ENCODE measurements at regions not wholly inside any gene's neighbourhood (a gene's known extent, or its start where the extent isn't known, plus 50 kb on each side); places are given as distances from the start of the nearest gene placed in this dataset.

DNA sequence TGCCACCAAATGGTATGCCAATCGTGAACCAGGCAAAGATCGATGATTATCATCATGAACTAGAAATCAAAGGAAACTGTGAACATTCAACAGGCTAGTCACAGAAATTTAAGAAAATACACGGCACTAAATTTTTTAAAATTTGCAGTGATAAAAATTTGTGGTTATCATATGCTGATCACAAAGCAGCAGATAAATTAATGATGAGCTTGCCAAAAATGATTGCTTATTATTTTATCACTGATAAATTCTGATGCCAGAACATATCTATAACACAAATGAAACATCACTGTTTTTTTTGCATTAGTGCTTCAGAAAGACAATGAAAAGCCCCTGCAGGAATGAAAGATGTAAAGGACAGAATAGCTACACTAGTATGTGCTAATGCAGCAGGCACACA lies 1413.2 kb upstream of the MAP3K7 start:
- intact Hi-C loops (cut with DNase I, micrococcal nuclease) = no loop called here
- Histone ChIP-seq H3K4me3 (no peak overlapping the region), H3K36me3 (ENCODE audit: low read depth) (no peaks in the 10 kb centered on the region), H3K4me1 (ENCODE audit: low read depth) (no peaks in the 10 kb centered on the region), H3K9me3 (no peaks in the 10 kb centered on the region)
- no peak for DNase-seq
- no peak for ATAC-seq
- TF ChIP-seq, protein P1, sequence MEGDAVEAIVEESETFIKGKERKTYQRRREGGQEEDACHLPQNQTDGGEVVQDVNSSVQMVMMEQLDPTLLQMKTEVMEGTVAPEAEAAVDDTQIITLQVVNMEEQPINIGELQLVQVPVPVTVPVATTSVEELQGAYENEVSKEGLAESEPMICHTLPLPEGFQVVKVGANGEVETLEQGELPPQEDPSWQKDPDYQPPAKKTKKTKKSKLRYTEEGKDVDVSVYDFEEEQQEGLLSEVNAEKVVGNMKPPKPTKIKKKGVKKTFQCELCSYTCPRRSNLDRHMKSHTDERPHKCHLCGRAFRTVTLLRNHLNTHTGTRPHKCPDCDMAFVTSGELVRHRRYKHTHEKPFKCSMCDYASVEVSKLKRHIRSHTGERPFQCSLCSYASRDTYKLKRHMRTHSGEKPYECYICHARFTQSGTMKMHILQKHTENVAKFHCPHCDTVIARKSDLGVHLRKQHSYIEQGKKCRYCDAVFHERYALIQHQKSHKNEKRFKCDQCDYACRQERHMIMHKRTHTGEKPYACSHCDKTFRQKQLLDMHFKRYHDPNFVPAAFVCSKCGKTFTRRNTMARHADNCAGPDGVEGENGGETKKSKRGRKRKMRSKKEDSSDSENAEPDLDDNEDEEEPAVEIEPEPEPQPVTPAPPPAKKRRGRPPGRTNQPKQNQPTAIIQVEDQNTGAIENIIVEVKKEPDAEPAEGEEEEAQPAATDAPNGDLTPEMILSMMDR (IDR thresholded peaks at IDR 0.05) = no peak

DNA sequence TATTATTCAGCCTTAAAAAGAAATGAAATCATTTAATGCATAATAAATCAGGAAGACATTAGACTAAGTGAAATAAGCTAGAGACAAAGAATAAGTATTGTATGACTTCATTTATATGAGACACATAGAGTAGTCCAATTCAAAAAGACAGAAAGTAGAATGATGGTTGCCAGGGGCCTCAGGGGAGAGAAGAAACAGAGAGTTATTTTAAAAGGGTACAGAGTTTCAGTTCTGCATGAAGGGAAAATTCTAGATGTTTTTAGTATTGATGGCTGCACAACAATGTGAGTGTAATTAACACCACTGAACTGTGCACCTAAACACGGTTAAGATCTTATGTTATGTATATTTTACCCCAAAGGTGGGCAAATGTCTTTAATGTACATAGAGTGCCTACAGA lies 1407.9 kb upstream of the MAP3K7 start:
- TF ChIP-seq, protein P1 (IDR thresholded peaks at IDR 0.05) = no peak

GRCh38 chr6:91982559-91982958 lies 1395.7 kb upstream of the MAP3K7 start:
- Histone ChIP-seq H3K9me3 (no peaks in the 10 kb centered on the region), H3K36me3 (ENCODE audit: low read depth) (no peaks in the 10 kb centered on the region), H3K4me1 (ENCODE audit: low read depth) (no peaks in the 10 kb centered on the region), H3K4me3 (no peak overlapping the region)
- TF ChIP-seq, protein P1 (IDR thresholded peaks at IDR 0.05) = no peak
- ATAC-seq = no peak
- intact Hi-C loops (cut with DNase I, micrococcal nuclease) = no loop called here
- no peak for DNase-seq

More for the DNA sequence above, 1407.9 kb upstream of the MAP3K7 start:
- no peaks in the 10 kb centered on the region for H3K4me1 ChIP-seq (ENCODE audit: low read depth)
- intact Hi-C loops (cut with DNase I, micrococcal nuclease) = no loop called here
- ATAC-seq (no peak), DNase-seq (no peak)
- H3K36me3 ChIP-seq (ENCODE audit: low read depth) = no peaks in the 10 kb centered on the region
- H3K4me3 ChIP-seq = no peak overlapping the region
- peaks cover 9% of the 10 kb centered on the region for H3K9me3 ChIP-seq

- no peak for ATAC-seq
- Histone ChIP-seq H3K4me1 (ENCODE audit: low read depth) (no peaks in the 10 kb centered on the region), H3K4me3 (no peak overlapping the region), H3K36me3 (ENCODE audit: low read depth) (no peaks in the 10 kb centered on the region), H3K9me3 (peaks cover 5% of the 10 kb centered on the region)
- DNase-seq = no peak
- intact Hi-C loops (cut with DNase I, micrococcal nuclease) = no loop called here
- TF ChIP-seq, protein P1 (IDR thresholded peaks at IDR 0.05) = no peak
Measured at GRCh38 chr6:91976797-91977196, 1389.9 kb upstream of the MAP3K7 start.

GRCh38 chr6:91970700-91971099 lies 1383.8 kb upstream of the MAP3K7 start:
- TF ChIP-seq, protein P1 (IDR thresholded peaks at IDR 0.05) = no peak

GRCh38 chr6:91965872-91966271 lies 1379.0 kb upstream of the MAP3K7 start:
- Histone ChIP-seq H3K36me3 (ENCODE audit: low read depth) (no peaks in the 10 kb centered on the region), H3K4me3 (no peak overlapping the region), H3K4me1 (ENCODE audit: low read depth) (no peaks in the 10 kb centered on the region), H3K9me3 (peaks cover 24% of the 10 kb centered on the region)
- intact Hi-C loops (cut with DNase I, micrococcal nuclease) = no loop called here
- no peak for DNase-seq
- TF ChIP-seq, protein P1 (IDR thresholded peaks at IDR 0.05) = no peak
- no peak for ATAC-seq

More at GRCh38 chr6:91970700-91971099, 1383.8 kb upstream of the MAP3K7 start:
- H3K36me3 ChIP-seq (ENCODE audit: low read depth) = no peaks in the 10 kb centered on the region
- ATAC-seq (no peak), DNase-seq (no peak)
- H3K4me1 ChIP-seq (ENCODE audit: low read depth) = no peaks in the 10 kb centered on the region
- H3K9me3 ChIP-seq = peaks cover 18% of the 10 kb centered on the region
- no peak overlapping the region for H3K4me3 ChIP-seq
- intact Hi-C loops (cut with DNase I, micrococcal nuclease) = no loop called here
